GM12874 (cell line): ENCODE measurements at regions not wholly inside any gene's neighbourhood (a gene's known extent, or its start where the extent isn't known, plus 50 kb on each side); places are given as distances from the start of the nearest gene placed in this dataset.

Experiments
- TF ChIP-seq, protein P1 (sequence below): IDR thresholded peaks from 2 replicates; pipeline ENCODE4 v1.5.1; 2011; ENCODE audit warnings: low read depth, mild to moderate bottlenecking, control low read depth, low read length, moderate library complexity; ENCODE audit not compliant: insufficient read depth

DNA sequence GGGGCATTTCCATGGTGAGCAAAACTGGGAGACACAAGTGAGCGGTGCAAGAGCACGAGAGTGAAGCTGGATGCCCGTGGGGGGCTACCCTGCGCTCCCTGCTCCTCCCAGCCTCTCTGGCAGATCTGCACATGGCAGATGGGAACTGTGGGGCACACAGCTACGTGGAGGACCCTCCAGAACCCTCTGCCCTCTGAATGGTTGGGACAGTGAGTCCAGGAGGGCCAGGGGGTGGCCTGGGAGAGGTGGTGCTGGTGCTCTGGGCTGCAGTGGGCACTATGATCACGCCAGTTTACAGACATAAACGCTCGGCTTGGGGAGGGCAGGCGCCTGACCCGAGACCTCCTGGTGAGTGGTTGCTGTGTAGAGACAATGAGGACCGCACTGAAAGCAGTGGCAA is 205.9 kb downstream of the CTTN start:
- TF ChIP-seq, protein P1, sequence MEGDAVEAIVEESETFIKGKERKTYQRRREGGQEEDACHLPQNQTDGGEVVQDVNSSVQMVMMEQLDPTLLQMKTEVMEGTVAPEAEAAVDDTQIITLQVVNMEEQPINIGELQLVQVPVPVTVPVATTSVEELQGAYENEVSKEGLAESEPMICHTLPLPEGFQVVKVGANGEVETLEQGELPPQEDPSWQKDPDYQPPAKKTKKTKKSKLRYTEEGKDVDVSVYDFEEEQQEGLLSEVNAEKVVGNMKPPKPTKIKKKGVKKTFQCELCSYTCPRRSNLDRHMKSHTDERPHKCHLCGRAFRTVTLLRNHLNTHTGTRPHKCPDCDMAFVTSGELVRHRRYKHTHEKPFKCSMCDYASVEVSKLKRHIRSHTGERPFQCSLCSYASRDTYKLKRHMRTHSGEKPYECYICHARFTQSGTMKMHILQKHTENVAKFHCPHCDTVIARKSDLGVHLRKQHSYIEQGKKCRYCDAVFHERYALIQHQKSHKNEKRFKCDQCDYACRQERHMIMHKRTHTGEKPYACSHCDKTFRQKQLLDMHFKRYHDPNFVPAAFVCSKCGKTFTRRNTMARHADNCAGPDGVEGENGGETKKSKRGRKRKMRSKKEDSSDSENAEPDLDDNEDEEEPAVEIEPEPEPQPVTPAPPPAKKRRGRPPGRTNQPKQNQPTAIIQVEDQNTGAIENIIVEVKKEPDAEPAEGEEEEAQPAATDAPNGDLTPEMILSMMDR, result no peak

DNA sequence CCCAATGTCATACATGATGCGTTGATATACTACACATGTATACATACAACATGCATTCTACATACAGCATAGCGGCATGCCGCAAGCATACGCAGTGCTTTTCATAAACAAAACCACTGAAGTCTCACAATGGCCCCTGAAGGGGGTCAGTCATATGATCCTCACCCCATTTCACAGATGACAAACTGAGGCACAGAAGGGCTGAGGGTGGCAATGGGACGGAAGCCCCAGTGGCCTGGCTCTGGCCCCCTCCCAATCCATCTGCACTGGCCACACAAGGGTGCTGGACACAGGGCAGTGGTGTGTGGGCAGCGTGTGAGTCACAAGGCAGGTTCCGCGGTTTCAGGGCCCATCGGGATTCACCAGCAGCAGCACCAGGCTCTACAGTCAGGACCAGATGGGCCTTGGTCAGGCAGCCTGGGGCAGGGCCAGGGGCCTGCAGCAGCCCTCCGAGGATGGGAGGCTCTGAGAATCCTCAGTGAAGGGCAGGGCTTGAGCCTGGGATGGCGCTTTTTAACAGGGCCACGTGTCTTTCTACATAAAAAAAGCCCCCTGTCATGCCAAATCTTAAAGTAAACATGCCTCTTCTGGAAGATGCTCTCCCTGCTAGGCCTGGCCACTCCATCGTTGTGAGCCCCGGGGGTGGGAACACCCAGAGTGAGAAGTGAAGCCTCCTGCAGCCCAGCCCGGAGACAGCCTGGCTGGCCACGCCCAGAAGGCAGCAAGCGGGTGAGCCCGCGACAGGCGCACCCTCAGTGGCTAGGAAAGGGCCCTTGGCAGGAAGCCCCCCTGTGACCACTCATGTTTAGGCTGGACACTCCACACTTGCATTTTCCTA is 206.5 kb downstream of the CTTN start:
- TF ChIP-seq, protein P1, result no peak

DNA sequence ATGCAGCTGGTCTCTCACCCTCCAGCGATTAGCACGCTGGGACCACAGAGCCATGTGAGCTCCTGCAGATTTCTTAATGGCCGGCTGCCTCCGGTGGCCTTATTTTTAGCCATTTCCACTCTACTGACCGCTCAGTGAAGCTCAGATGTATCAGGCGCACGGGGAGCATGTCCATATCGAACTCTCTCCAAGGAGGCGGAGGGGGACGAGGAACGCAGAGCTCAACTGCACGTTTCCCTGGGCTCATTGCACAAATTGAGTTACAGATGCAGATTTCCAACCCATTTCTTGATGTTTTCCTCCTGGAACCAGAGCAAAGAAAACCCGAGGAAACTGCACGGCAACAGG is 207.1 kb downstream of the CTTN start:
- TF ChIP-seq, protein P1, result no peak

DNA sequence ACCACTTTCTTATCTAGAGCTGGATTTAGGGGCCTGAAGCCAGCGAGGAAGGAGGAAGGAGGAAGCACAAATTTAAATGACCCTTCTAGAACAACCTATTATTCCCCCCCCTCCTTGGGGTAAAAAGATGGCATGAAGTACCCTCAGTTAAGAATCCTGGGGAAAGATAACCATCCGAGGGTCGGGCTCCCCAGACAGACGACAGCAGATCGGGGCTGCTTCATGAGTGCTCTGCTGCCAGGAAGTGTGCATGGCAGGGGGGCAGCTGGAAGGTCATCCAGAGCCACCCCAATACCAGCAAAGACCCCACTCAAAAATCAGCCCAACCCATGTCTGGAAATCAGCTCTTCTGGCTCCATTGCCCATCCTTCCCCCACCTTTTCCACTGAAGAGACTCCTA is 207.5 kb downstream of the CTTN start:
- TF ChIP-seq, protein P1, result no peak

DNA sequence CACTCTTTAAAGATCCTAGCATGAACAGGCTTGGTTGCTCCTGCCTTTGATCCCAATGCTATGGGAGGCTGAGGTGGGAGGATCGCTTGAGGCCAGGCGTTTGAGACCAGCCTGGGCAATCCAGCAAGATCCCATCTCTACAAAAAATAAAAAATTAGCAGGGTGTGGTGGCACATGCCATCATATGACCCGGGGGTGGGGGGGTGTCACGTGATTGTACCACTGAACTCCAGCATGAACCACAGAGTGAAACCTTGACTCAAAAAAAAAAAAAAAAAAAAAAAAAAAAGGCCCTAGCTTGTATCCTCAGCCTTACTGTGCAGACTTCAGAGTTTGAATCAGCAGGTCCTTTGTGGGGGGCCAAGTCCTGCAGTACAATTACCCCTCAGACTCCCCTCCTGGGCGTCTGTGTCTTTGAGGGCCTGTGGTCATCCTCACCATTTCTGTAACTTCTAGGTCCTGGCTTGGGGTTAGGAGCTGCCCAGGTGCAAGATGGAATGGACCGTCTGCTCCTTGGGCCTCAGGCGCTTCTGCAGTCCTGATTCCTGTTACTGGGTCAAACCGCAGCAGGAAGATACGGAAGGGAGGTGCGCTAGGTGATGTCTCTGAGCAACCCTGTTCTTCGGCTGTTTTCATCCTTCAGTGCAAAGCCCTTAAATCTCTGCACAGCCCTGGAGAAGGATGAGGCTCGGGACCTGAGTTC is 208.1 kb downstream of the CTTN start:
- TF ChIP-seq, protein P1, result no peak

DNA sequence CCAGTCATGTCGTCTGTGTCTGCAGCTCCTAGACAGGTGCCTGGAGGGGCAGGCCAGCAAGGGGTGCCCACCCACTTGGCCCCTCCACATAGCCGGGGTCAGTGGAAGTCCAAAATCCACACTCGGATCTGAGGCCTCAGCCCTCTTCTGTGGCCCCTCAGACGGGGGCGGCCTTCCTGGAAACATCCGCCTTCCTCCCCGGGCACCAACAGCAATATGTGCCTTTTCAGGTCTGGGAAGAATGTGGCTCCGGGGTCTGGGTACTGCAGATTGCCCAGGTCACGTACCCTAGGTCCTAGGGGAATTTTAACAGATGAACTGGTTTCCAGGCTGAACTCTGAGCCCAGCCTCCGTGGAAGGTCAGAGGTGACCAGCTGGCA is 208.6 kb downstream of the CTTN start:
- TF ChIP-seq, protein P1, result no peak

DNA sequence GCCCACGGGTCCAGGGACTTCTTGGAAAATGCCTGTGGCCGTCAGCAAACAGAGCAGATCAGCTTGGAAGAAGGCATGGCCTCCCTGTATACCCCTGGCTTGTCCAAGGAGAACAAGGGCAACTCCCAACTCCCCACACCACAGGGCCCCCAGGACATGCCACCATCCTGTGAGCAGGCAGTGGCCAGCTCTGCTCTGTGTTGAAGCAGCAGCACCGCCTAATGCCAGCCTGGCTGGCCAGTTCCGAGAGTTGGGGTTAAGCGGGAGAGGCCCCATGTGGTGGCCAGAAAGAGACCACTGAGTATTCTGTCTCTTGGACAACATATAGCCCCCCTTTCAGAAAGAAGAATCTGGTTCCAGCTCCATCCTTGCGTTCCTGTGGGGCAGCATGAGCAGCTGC is 209.2 kb downstream of the CTTN start:
- TF ChIP-seq, protein P1, result no peak
